GM12872 (cell line): ENCODE measurements at regions not wholly inside any gene's neighbourhood (a gene's known extent, or its start where the extent isn't known, plus 50 kb on each side); places are given as distances from the start of the nearest gene placed in this dataset.

ENCODE experiments used
- TF ChIP-seq, protein P1 (sequence below): IDR thresholded peaks from 3 replicates; pipeline ENCODE4 v1.5.1; 2011; ENCODE audit warnings: low read depth, mild to moderate bottlenecking, low read length, moderate library complexity; ENCODE audit not compliant: insufficient read depth

DNA sequence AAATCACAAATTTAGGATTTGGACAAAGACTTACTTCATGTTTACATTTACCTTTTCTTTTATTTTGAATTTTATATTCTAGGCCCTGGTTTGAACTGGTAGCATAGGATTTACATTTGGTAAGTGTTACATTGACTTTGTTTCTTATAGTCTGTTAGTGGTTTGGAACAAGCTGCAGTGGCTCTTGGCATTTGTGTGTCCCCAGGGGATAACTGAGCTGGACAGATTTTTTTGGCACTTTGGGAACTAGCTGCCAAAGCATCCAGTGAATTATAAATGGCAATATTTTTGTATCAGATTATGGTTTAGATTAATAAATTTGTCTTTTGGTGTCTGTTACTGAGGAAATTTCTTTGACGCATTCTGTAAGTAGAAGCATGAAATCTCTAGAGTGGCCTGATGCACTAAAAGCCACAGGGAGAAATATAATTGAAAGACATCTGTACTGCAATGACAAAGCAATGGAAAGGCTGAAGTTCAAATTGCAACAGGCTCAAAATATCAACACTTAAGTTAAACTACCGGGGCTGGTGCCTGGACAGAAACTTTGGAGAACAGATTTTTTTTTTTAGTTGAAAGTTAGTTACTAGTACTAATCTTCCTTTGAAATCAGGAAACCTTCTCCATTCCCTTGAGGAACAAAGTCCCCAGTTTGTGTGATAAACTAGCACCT, 107.6 kb upstream of the PLCXD3 start:
- TF ChIP-seq, protein P1, sequence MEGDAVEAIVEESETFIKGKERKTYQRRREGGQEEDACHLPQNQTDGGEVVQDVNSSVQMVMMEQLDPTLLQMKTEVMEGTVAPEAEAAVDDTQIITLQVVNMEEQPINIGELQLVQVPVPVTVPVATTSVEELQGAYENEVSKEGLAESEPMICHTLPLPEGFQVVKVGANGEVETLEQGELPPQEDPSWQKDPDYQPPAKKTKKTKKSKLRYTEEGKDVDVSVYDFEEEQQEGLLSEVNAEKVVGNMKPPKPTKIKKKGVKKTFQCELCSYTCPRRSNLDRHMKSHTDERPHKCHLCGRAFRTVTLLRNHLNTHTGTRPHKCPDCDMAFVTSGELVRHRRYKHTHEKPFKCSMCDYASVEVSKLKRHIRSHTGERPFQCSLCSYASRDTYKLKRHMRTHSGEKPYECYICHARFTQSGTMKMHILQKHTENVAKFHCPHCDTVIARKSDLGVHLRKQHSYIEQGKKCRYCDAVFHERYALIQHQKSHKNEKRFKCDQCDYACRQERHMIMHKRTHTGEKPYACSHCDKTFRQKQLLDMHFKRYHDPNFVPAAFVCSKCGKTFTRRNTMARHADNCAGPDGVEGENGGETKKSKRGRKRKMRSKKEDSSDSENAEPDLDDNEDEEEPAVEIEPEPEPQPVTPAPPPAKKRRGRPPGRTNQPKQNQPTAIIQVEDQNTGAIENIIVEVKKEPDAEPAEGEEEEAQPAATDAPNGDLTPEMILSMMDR, result no peak

DNA sequence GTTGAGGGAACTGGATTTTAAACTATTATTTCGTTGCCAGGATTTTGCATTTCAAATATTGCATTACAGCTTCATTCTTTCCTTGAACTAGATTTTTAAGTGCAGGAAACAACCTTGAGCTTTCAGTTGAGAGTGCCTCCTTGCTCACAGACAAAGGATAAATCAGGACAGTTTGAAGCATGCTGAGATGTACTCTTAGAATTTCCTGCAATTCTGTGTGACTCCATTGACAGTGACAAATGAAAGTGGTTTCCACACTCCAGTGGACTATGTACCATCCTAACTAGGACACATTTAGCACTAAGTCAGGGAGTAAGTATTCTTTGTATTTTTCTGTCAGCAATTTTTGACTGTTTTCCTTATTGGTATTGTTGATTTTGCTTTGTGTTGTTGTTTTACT, 100.0 kb upstream of the PLCXD3 start:
- TF ChIP-seq, protein P1, result no peak

DNA sequence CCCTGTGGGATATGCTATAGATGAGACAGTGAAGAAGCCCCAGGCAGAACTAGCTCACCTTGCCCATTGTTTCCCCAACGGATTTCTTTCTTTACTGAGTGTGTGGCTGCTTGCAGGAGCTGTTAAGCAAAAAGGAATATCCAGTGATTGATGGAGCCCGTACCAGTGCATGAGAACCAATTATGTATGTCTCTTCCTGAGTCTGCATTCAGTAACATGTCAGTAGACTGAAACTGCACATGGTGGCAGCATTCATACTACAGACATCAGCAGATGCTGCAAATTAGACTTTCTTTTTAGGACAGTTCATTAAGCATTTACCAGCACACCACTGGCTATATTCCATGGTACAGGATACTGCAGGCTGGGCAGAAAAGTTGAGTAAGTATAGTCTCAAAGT, 90.3 kb upstream of the PLCXD3 start:
- TF ChIP-seq, protein P1, result no peak

DNA sequence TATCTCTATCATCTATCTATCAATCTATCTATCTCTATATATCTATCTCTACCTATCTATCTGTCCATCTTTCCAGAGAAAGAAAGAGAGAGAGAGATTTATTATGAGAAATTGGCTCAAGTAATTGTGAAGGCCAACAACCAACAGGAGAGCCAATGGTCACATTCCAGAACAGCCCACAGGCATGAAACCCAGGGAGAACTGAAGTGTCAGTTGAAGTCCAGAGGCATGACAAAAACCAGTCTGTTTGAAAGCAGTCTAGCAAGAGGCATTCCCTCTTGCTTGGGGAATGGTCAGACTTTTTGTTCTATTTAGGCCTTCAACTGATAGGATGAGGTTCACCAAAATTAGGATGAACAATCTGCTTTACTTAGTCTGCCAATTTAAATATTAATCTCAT, 87.6 kb upstream of the PLCXD3 start:
- TF ChIP-seq, protein P1, result no peak

DNA sequence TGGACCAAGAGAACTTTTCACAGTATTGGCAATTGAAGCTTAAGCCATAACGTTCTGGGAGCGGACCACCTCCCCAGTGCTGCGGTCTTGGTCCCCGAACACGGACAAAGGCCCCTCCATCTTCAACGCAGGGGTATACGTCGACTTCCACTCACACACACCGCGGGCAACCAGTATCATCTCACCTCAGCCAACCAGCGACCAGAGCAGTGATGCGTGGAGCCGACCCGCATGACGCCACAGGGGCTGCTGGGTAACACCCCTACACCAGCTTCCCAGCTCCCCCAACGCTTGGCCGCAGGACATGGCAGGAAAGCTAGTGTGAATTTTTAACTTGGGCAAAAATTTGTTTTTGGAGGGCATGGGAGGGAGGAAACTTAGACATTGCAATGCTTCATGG, 77.3 kb upstream of the PLCXD3 start:
- TF ChIP-seq, protein P1, result no peak

DNA sequence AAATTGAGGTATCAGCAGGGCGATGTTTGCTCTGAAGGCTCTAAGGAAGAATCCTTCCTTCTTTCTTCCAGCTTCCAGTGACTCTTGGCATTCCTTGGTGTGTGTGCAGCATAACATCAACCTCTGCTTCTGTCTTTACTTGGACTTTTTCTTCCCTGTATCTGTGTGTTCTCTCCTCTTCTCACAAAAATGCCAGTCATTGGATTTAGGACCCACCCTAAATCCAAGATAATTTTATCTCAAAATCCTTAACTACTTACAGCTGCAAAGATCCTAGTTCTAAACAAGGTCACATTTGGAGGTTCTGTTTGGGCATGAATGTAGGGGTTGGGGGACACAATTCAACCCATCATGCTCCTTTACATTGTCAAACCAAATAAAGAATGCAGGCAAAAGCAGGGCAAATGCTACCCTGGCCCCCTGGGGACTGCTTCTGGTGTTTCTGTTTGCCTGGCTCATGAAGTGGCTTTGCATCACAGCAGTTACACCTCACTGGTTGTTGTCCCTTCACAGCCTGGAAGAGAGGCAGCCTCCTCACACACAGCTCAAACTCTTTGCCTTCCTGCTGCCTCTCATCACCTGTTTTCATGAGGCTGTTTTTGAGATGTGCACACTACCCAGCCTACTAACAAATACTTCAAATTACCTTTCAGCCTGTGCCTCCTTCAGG, 64.8 kb upstream of the PLCXD3 start:
- TF ChIP-seq, protein P1, result no peak

DNA sequence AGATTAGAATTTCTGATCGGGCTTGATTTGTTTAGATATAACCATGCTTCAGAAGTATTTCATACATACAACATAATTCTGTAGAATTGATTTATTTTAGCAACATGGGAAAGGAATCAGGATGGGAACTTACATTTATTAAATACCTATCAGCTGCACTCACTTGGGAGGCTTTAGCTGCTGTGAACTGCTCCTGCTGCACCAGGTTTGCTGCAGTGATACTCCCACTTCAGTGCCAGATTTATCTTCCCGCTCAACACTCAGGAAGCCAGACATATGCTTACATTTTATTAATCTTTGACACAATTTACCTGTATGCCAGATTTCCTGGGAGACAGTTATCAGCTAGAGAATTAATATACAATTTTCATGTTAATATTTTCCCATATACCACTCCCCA, 64.0 kb upstream of the PLCXD3 start:
- TF ChIP-seq, protein P1, result no peak
